Spleen (tissue), 11 donors: ENCODE measurements at regions not wholly inside any gene's neighbourhood (a gene's known extent, or its start where the extent isn't known, plus 50 kb on each side); places are given as distances from the start of the nearest gene placed in this dataset.

ENCODE experiments used
- DNase-seq: peaks from one replicate; pipeline ENCODE4 v3.0.0-alpha.2; 2020
- H3K27ac ChIP-seq, 8 donors: fragments of 200-600 bp; sonication (generic) in 7 of 8; 1 replicate in 4 of 8; 2 replicates in 4 of 8; pipeline versions ENCODE4 v1.5.0 to v1.8.0; 2016 to 2021; ENCODE audit warnings: inconsistent platforms in 4 of 8, mild to moderate bottlenecking in 4 of 8, moderate library complexity in 1 of 8
- H3K27me3 ChIP-seq, 7 donors: fragments of 200-600 bp; sonication (generic) in 6 of 7; replicated peaks in 1 of 7; 1 replicate in 4 of 7; 2 replicates in 3 of 7; pipeline versions ENCODE4 v1.5.0 to v1.8.0; 2016 to 2021; ENCODE audit warnings: inconsistent platforms in 3 of 7, mild to moderate bottlenecking in 1 of 7
- H3K36me3 ChIP-seq, 6 donors: fragments of 200-600 bp; sonication (generic) in 5 of 6; 1 replicate in 4 of 6; 2 replicates in 2 of 6; pipeline versions ENCODE4 v1.5.0 to v1.8.0; 2016 to 2021; ENCODE audit warnings: inconsistent platforms in 2 of 6
- H3K4me1 ChIP-seq, 6 donors: fragments of 200-600 bp; sonication (generic) in 5 of 6; 1 replicate in 3 of 6; 2 replicates in 3 of 6; pipeline versions ENCODE4 v1.5.0 to v1.8.0; 2016 to 2021; ENCODE audit warnings: inconsistent platforms in 3 of 6
- H3K4me3 ChIP-seq, 8 donors: fragments of 200-600 bp; sonication (generic) in 7 of 8; 1 replicate in 4 of 8; 2 replicates in 4 of 8; pipeline versions ENCODE4 v1.5.0 to v1.8.0; 2016 to 2021; ENCODE audit warnings: inconsistent platforms in 4 of 8, mild to moderate bottlenecking in 4 of 8, moderate library complexity in 2 of 8
- H3K9me3 ChIP-seq, 8 donors: fragments of 200-600 bp; sonication (generic) in 7 of 8; 1 replicate in 4 of 8; 2 replicates in 4 of 8; pipeline versions ENCODE4 v1.5.0 to v1.8.0; 2016 to 2021; ENCODE audit warnings: inconsistent platforms in 4 of 8
- POLR2A ChIP-seq, 3 donors: fragments of 450-650 bp; IDR thresholded peaks; one replicate each; pipeline ENCODE4 v1.5.1; 2017; ENCODE audit warnings: antibody characterized with exemption in 3 of 3, mild to moderate bottlenecking in 1 of 3
- POLR2AphosphoS5 ChIP-seq, 3 donors: sonication (generic); formaldehyde crosslinking; IDR thresholded peaks; one replicate each; pipeline ENCODE4 v1.5.1; 2017; ENCODE audit warnings: antibody characterized with exemption in 3 of 3
- WGBS, 5 donors: extraction: QIAGEN DNeasy Blood & Tissue Kit in 3 of 5; methylation state at CpG; one replicate each; pipeline versions ENCODE4 v1.1.5 to v1.1.7; 2013 to 2018; 5-methylcytosine and 5-hydroxymethylcytosine counted together
- intact Hi-C: fragments of 100-400 bp; cut with DNase I; formaldehyde crosslinking; loops from one replicate; pipeline ENCODE4 v1.15.0; 2023; ENCODE audit warnings: low total_unique reads
- TF ChIP-seq, protein P1 (sequence below), 11 experiments: fragments of 200-600 bp in 7 of 11; fragments of 450-650 bp in 4 of 11; sonication (generic) in 4 of 11; IDR thresholded peaks in 8 of 11; conservative IDR thresholded peaks in 3 of 11; 1 replicate in 7 of 11; 2 replicates in 4 of 11; pipeline versions ENCODE4 v1.4.0 to v1.8.0; 2016 to 2021; ENCODE audit warnings: antibody characterized with exemption in 11 of 11, inconsistent platforms in 4 of 11, mild to moderate bottlenecking in 1 of 11
- donor health status: healthy with polysubstance abuse.
- donor health status: DM: no; HTN: no; CAD: no; lungs with moderate emphysema.
- donor health status: DM: no; HTN: no; CAD: no.
- donor health status: Bipolar disorder and iron deficiency.
- donor health status: healthy.
- donor health status: DM: no; HTN: no; CAD: no.
- donor health status: DM: yes; HTN: yes; CAD: no.

DNA sequence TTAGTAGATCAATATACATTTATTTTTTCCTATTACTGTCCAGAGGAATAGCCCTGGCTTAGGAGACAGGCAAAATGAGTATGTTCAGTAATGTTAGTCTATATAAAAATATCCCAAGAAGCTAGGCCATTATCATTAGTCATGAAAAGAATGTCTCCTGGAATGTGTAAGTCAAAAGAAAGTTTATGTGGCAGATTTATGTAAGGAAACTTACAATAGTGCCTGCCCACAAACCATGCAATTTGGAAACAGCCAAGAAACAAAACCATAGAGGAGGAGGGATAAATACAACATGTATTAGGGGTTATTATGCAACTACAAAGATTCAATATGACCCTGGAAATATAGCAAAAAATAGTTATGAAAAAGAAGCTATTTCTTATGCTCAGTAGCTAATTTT is 96.3 kb downstream of the NOL4 start:
- H3K4me1 ChIP-seq = no peaks in the 10 kb centered on the region
- no peak for DNase-seq
- H3K36me3 ChIP-seq = no peaks in the 10 kb centered on the region
- intact Hi-C loops = loop anchor here (10.0 kb wide), 1 partner anchor 656 kb away; no protein-coding TSS in a partner anchor
- H3K27me3 ChIP-seq = no peaks in the 10 kb centered on the region
- no peaks in the 10 kb centered on the region for H3K9me3 ChIP-seq
- TF ChIP-seq, protein P1, sequence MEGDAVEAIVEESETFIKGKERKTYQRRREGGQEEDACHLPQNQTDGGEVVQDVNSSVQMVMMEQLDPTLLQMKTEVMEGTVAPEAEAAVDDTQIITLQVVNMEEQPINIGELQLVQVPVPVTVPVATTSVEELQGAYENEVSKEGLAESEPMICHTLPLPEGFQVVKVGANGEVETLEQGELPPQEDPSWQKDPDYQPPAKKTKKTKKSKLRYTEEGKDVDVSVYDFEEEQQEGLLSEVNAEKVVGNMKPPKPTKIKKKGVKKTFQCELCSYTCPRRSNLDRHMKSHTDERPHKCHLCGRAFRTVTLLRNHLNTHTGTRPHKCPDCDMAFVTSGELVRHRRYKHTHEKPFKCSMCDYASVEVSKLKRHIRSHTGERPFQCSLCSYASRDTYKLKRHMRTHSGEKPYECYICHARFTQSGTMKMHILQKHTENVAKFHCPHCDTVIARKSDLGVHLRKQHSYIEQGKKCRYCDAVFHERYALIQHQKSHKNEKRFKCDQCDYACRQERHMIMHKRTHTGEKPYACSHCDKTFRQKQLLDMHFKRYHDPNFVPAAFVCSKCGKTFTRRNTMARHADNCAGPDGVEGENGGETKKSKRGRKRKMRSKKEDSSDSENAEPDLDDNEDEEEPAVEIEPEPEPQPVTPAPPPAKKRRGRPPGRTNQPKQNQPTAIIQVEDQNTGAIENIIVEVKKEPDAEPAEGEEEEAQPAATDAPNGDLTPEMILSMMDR (IDR thresholded peaks at IDR 0.05 in 8 of 11, conservative IDR thresholded peaks at IDR 0.05 in 3 of 11) = no peak
- TF ChIP-seq POLR2A (IDR thresholded peaks at IDR 0.05) = no peak
- TF ChIP-seq POLR2AphosphoS5 (IDR thresholded peaks at IDR 0.05) = no peak
- no peak overlapping the region for H3K4me3 ChIP-seq
- H3K27ac ChIP-seq = no peak overlapping the region

DNA sequence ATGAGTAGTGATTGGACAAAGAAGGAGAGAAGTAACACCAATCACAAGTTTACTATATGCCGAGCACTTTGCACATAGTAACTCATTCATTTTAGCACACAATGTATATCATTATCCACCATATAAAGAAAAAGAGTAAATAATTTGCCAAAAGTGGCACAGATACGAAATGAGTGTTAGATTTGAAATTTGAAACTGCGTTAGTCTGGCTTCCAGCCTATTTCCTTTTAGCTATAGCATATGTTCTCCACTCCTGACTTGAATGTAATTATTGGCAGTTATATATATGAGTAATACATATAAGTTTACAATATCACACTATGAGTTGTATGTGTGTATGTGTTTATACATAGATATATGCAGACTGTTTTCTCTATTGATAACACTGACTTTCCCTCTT is 98.6 kb downstream of the NOL4 start:
- Histone ChIP-seq H3K9me3 (no peaks in the 10 kb centered on the region), H3K27ac (no peak overlapping the region), H3K27me3 (no peaks in the 10 kb centered on the region), H3K4me3 (no peak overlapping the region), H3K4me1 (no peaks in the 10 kb centered on the region), H3K36me3 (no peaks in the 10 kb centered on the region)
- DNase-seq = no peak
- WGBS, 5 donors = 77 to 94% (median 87%) methylated on average over 3 of the region's 3 CpGs
- TF ChIP-seq POLR2AphosphoS5 (IDR thresholded peaks at IDR 0.05) (no peak), POLR2A (IDR thresholded peaks at IDR 0.05) (no peak)
- TF ChIP-seq, protein P1 (IDR thresholded peaks at IDR 0.05 in 8 of 11, conservative IDR thresholded peaks at IDR 0.05 in 3 of 11) = no peak
- intact Hi-C loops = loop anchor here (10.0 kb wide), 1 partner anchor 659 kb away; no protein-coding TSS in a partner anchor

DNA sequence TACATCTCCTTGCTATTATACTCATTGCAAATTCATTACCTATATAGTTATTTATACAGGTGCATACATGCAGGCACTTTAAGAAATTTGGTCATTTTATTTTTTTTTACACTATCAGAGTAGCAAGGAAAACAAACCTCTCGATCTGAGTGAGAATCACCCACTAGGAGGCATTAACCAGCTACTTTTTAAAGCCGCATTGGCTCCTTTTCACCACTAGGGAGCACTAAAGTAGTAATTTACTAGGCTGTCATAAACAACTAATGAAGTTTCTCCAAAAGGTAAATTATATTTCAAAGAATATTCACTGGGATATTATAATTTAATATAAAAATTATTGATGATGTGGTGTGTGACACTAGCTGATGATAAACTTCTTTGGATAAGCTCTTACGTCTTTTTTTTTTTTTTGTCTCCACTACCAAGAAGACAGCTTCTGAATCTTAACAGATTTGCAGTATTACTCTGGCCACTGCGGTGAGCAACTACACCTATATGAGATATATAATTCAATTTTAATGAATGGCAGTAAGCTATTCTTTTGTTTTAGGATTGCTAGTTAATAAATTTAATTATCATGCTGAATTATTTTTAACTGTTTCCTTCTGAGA is 101.9 kb downstream of the NOL4 start:
- DNase-seq = no peak
- TF ChIP-seq POLR2A (IDR thresholded peaks at IDR 0.05) = no peak
- TF ChIP-seq, protein P1 (IDR thresholded peaks at IDR 0.05 in 8 of 11, conservative IDR thresholded peaks at IDR 0.05 in 3 of 11) = peak in 10 of 11 experiments; percentile 23 to 75 (median 58)
- intact Hi-C loops = loop anchor here (10.0 kb wide), 1 partner anchor 662 kb away; no protein-coding TSS in a partner anchor
- no peaks in the 10 kb centered on the region for H3K9me3 ChIP-seq
- H3K36me3 ChIP-seq = no peaks in the 10 kb centered on the region
- no peak overlapping the region for H3K27ac ChIP-seq
- H3K27me3 ChIP-seq = no peaks in the 10 kb centered on the region
- no peaks in the 10 kb centered on the region for H3K4me1 ChIP-seq
- H3K4me3 ChIP-seq = no peak overlapping the region
- 26 to 36% (median 30%) methylated on average over 4 of the region's 4 CpGs for WGBS, 5 donors

DNA sequence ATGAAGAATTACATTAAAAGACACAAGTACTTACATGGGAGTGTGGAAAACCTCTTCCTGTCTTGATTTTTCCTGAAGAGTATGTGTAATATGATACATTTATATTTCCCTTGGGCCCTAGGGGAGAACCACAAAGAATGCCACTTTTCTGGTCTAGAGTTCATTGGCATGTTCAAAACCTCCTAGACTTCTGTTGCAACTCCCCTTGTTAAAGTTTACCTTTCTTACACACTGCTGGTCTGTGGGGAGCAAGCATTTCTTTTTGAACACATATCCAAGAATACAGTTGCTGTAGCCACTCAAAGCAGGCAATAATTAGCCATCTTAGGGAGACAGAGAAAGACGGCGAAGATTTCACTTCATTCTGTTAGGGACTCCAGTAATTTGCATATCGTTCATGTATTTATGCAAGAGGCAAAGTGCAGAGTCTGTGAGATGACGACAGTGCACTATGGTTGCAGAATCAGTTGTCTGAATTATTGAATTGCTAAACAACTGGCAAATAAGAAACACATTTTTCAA is 103.5 kb downstream of the NOL4 start:
- Histone ChIP-seq H3K4me3 (no peak overlapping the region), H3K9me3 (no peaks in the 10 kb centered on the region), H3K4me1 (no peaks in the 10 kb centered on the region), H3K36me3 (no peaks in the 10 kb centered on the region), H3K27ac (no peak overlapping the region), H3K27me3 (no peaks in the 10 kb centered on the region)
- DNase-seq = no peak
- WGBS, 5 donors = 56 to 70% (median 62%) methylated on average over 4 of the region's 4 CpGs
- TF ChIP-seq, protein P1 (IDR thresholded peaks at IDR 0.05 in 8 of 11, conservative IDR thresholded peaks at IDR 0.05 in 3 of 11) = no peak
- TF ChIP-seq POLR2A (IDR thresholded peaks at IDR 0.05) (no peak), POLR2AphosphoS5 (IDR thresholded peaks at IDR 0.05) (no peak)
- intact Hi-C loops = loop anchor here (10.0 kb wide), 1 partner anchor 664 kb away; no protein-coding TSS in a partner anchor
